ENCODE measurements at regions not wholly inside any gene's neighbourhood (a gene's known extent, or its start where the extent isn't known, plus 50 kb on each side); places are given as distances from the start of the nearest gene placed in this dataset.

GRCh38 chr10:113386005-113386404 is 166.8 kb upstream of the HABP2 start:
- Histone ChIP-seq H3K4me1 (peaks cover 0 to 56% (median 34%) of the 10 kb centered on the region in 4 donors), H3K36me3 (no peaks in the 10 kb centered on the region), H3K27ac (peak overlapping the region in 2 of 4 donors; percentile 53 to 54), H3K9me3 (no peaks in the 10 kb centered on the region), H3K4me3 (no peak overlapping the region), H3K27me3 (no peaks in the 10 kb centered on the region)
- 34 to 61% methylated on average over 3 of the region's 3 CpGs for WGBS, 2 donors
- TF ChIP-seq POLR2A (IDR thresholded peaks at IDR 0.05) = no peak
- TF ChIP-seq POLR2AphosphoS5 (IDR thresholded peaks at IDR 0.05) = no peak
- no peak for TF ChIP-seq EP300 (IDR thresholded peaks at IDR 0.05)
- TF ChIP-seq, protein P1, sequence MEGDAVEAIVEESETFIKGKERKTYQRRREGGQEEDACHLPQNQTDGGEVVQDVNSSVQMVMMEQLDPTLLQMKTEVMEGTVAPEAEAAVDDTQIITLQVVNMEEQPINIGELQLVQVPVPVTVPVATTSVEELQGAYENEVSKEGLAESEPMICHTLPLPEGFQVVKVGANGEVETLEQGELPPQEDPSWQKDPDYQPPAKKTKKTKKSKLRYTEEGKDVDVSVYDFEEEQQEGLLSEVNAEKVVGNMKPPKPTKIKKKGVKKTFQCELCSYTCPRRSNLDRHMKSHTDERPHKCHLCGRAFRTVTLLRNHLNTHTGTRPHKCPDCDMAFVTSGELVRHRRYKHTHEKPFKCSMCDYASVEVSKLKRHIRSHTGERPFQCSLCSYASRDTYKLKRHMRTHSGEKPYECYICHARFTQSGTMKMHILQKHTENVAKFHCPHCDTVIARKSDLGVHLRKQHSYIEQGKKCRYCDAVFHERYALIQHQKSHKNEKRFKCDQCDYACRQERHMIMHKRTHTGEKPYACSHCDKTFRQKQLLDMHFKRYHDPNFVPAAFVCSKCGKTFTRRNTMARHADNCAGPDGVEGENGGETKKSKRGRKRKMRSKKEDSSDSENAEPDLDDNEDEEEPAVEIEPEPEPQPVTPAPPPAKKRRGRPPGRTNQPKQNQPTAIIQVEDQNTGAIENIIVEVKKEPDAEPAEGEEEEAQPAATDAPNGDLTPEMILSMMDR (IDR thresholded peaks at IDR 0.05) = no peak
- intact Hi-C loops (cut with DNase I) = loop anchor here (5.0 to 10.0 kb wide), 4 partner anchors 171 to 909 kb away; no protein-coding TSS in a partner anchor
- no peak for DNase-seq

- Histone ChIP-seq H3K4me1 (peaks cover 0 to 18% (median 6%) of the 10 kb centered on the region in 4 donors), H3K27ac (no peak overlapping the region), H3K4me3 (no peak overlapping the region), H3K36me3 (no peaks in the 10 kb centered on the region), H3K9me3 (no peaks in the 10 kb centered on the region), H3K27me3 (no peaks in the 10 kb centered on the region)
- 86 to 88% methylated on average over 5 of the region's 5 CpGs for WGBS, 2 donors
- TF ChIP-seq EP300 (IDR thresholded peaks at IDR 0.05) (no peak), POLR2AphosphoS5 (IDR thresholded peaks at IDR 0.05) (no peak), POLR2A (IDR thresholded peaks at IDR 0.05) (no peak)
- TF ChIP-seq, protein P1 (IDR thresholded peaks at IDR 0.05) = no peak
- DNase-seq = no peak
- intact Hi-C loops (cut with DNase I) = loop anchor here (5.0 to 10.0 kb wide), 5 partner anchors 132 to 913 kb away; no protein-coding TSS in a partner anchor
Measured at GRCh38 chr10:113389969-113390368, 162.9 kb upstream of the HABP2 start.

DNA sequence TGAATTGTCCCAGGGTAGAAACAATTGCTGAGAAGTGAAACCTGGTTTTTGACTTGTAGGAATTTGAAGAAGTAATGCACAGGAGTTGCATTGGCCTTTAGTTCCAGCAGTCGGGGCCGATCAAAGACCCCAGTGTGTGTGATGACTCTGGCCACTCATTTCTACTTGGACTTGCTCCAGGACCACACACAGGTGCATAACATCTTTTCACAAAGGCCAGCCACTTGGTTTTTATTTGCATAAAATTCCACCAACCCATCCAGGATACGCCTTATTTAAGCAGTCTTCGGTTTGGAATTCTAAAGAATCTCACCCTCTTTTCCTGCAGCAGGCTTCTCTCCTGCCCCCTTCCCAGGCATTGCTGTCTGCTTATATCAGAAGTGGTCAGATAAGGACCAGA is 162.0 kb upstream of the HABP2 start:
- H3K27ac ChIP-seq = no peak overlapping the region
- peaks cover 0 to 9% (median 2%) of the 10 kb centered on the region in 4 donors for H3K4me1 ChIP-seq
- H3K36me3 ChIP-seq = no peaks in the 10 kb centered on the region
- no peaks in the 10 kb centered on the region for H3K27me3 ChIP-seq
- TF ChIP-seq POLR2AphosphoS5 (IDR thresholded peaks at IDR 0.05) (no peak), EP300 (IDR thresholded peaks at IDR 0.05) (no peak), POLR2A (IDR thresholded peaks at IDR 0.05) (no peak)
- TF ChIP-seq, protein P1 (IDR thresholded peaks at IDR 0.05) = no peak
- no peaks in the 10 kb centered on the region for H3K9me3 ChIP-seq
- 72 to 82% methylated on average over 4 of the region's 4 CpGs for WGBS, 2 donors
- no peak overlapping the region for H3K4me3 ChIP-seq
- no peak for DNase-seq
- intact Hi-C loops (cut with DNase I) = loop anchor here (5.0 kb wide), 1 partner anchor 131 kb away; no protein-coding TSS in a partner anchor

GRCh38 chr10:113397047-113397446 is 155.8 kb upstream of the HABP2 start:
- H3K36me3 ChIP-seq = no peaks in the 10 kb centered on the region
- H3K27ac ChIP-seq = no peak overlapping the region
- H3K4me1 ChIP-seq = no peaks in the 10 kb centered on the region
- 62 to 68% methylated on average over 9 of the region's 9 CpGs for WGBS, 2 donors
- no peak for DNase-seq
- H3K27me3 ChIP-seq = no peaks in the 10 kb centered on the region
- no peak overlapping the region for H3K4me3 ChIP-seq
- H3K9me3 ChIP-seq = no peaks in the 10 kb centered on the region
- TF ChIP-seq POLR2AphosphoS5 (IDR thresholded peaks at IDR 0.05) (no peak), EP300 (IDR thresholded peaks at IDR 0.05) (no peak), POLR2A (IDR thresholded peaks at IDR 0.05) (no peak)
- TF ChIP-seq, protein P1 (IDR thresholded peaks at IDR 0.05) = no peak
- intact Hi-C loops (cut with DNase I) = no loop called here

GRCh38 chr10:113399065-113399464 is 153.8 kb upstream of the HABP2 start:
- H3K4me3 ChIP-seq = no peak overlapping the region
- DNase-seq = no peak
- intact Hi-C loops (cut with DNase I) = no loop called here
- no peaks in the 10 kb centered on the region for H3K9me3 ChIP-seq
- H3K36me3 ChIP-seq = no peaks in the 10 kb centered on the region
- no peak for TF ChIP-seq POLR2AphosphoS5 (IDR thresholded peaks at IDR 0.05)
- TF ChIP-seq, protein P1 (IDR thresholded peaks at IDR 0.05) = no peak
- no peak for TF ChIP-seq EP300 (IDR thresholded peaks at IDR 0.05)
- no peak for TF ChIP-seq POLR2A (IDR thresholded peaks at IDR 0.05)
- H3K27me3 ChIP-seq = no peaks in the 10 kb centered on the region
- 62 to 68% methylated on average over 4 of the region's 4 CpGs for whole genome bisulfite sequencing, 2 donors
- no peak overlapping the region for H3K27ac ChIP-seq
- H3K4me1 ChIP-seq = no peaks in the 10 kb centered on the region

Measured in sigmoid colon (tissue), 6 donors.